Renal cortex interstitium (tissue), 11 donors: ENCODE measurements at regions not wholly inside any gene's neighbourhood (a gene's known extent, or its start where the extent isn't known, plus 50 kb on each side); places are given as distances from the start of the nearest gene placed in this dataset.
A peak's percentile ranks its signal among the peaks of the same experiment; 100 is the strongest.
"Not testable (repeated sequence)": the region's sequence is repeated elsewhere in the genome, so short reads cannot be mapped to it uniquely, and the experiment has no call there.

Experiments
- DNase-seq, 11 donors: peaks; one replicate each; pipeline ENCODE4 v3.0.0-alpha.2; 2013; ENCODE audit warnings: low read depth in 9 of 11, low spot score in 4 of 11; ENCODE audit errors: extremely low read depth in 1 of 11

- DNase-seq = not testable (repeated sequence)
These were observed 450.2 kb downstream of the DIRAS2 start for GRCh38 chr9:90192465-90192864.

- DNase-seq = no peak
These were observed 443.7 kb downstream of the DIRAS2 start for GRCh38 chr9:90198956-90199355.

GRCh38 chr9:90201766-90202165 is 440.9 kb downstream of the DIRAS2 start:
- no peak for DNase-seq

- DNase-seq = no peak
These were observed 438.3 kb downstream of the DIRAS2 start for GRCh38 chr9:90204128-90204831.

GRCh38 chr9:90213045-90213444 is 429.6 kb downstream of the DIRAS2 start:
- DNase-seq = not testable (repeated sequence)

GRCh38 chr9:90219548-90220118 is 423.0 kb downstream of the DIRAS2 start:
- DNase-seq = no peak

- DNase-seq = not testable (repeated sequence)
These were observed 420.7 kb downstream of the DIRAS2 start for GRCh38 chr9:90221899-90222298.

- DNase-seq = peak; percentile 13 to 49 (median 28)
These were observed 415.7 kb downstream of the DIRAS2 start for GRCh38 chr9:90226839-90227338.

GRCh38 chr9:90233081-90233480 is 409.5 kb downstream of the DIRAS2 start:
- DNase-seq = not testable (repeated sequence)

GRCh38 chr9:90240541-90240940 is 402.1 kb downstream of the DIRAS2 start:
- no peak for DNase-seq

- no peak for DNase-seq
These were observed 397.0 kb downstream of the DIRAS2 start for GRCh38 chr9:90245661-90246060.

GRCh38 chr9:90249094-90249493 is 393.5 kb downstream of the DIRAS2 start:
- no peak for DNase-seq

- DNase-seq = no peak
These were observed 391.3 kb downstream of the DIRAS2 start for GRCh38 chr9:90251316-90251715.

- DNase-seq = no peak
These were observed 386.3 kb downstream of the DIRAS2 start for GRCh38 chr9:90256345-90256744.

- DNase-seq = no peak
These were observed 383.0 kb downstream of the DIRAS2 start for GRCh38 chr9:90259311-90260246.

- DNase-seq = no peak
These were observed 380.9 kb downstream of the DIRAS2 start for GRCh38 chr9:90261698-90262097.

- DNase-seq = no peak
These were observed 374.0 kb downstream of the DIRAS2 start for GRCh38 chr9:90268613-90269012.

GRCh38 chr9:90271707-90272106 is 370.9 kb downstream of the DIRAS2 start:
- no peak for DNase-seq

- DNase-seq = no peak
These were observed 367.9 kb downstream of the DIRAS2 start for GRCh38 chr9:90274725-90275124.

GRCh38 chr9:90285946-90286345 is 356.7 kb downstream of the DIRAS2 start:
- DNase-seq = no peak
